B cell (primary cell): ENCODE measurements at regions not wholly inside any gene's neighbourhood (a gene's known extent, or its start where the extent isn't known, plus 50 kb on each side); places are given as distances from the start of the nearest gene placed in this dataset.

Source experiments
- CTCF ChIP-seq: fragments of 200-600 bp; IDR thresholded peaks from one replicate; pipeline ENCODE4 v1.8.0; 2022; ENCODE audit warnings: antibody characterized with exemption, mild to moderate bottlenecking
- EZH2 ChIP-seq: IDR thresholded peaks from 2 replicates; pipeline ENCODE4 v1.6.1; 2012; ENCODE audit warnings: borderline replicate concordance, low read depth, mild to moderate bottlenecking, moderate library complexity, low read length; ENCODE audit not compliant: insufficient read depth, poor library complexity, severe bottlenecking

- TF ChIP-seq CTCF (no peak), EZH2 (no peak)
These were observed 237.3 kb downstream of the USP46 start for GRCh38 chr4:52421811-52422213.
